HG02759 (cell line): ENCODE measurements at regions not wholly inside any gene's neighbourhood (a gene's known extent, or its start where the extent isn't known, plus 50 kb on each side); places are given as distances from the start of the nearest gene placed in this dataset.

Source experiments
- ATAC-seq: cut with Tn5 transposase; IDR thresholded peaks from one replicate; pipeline ENCODE4 v1.9.1; 2021; ENCODE audit warnings: mild to moderate bottlenecking, moderate library complexity; ENCODE audit not compliant: unreplicated experiment

- ATAC-seq, result no peak
Observed at GRCh38 chr4:117783716-117784115, 250.6 kb upstream of the NDST3 start.

- ATAC-seq, result no peak
Observed at GRCh38 chr4:117784266-117784665, 250.0 kb upstream of the NDST3 start.

GRCh38 chr4:117786566-117786965, 247.7 kb upstream of the NDST3 start:
- ATAC-seq, result no peak

GRCh38 chr4:117793845-117794480, 240.3 kb upstream of the NDST3 start:
- ATAC-seq, result no peak

- ATAC-seq, result no peak
Observed at GRCh38 chr4:117796677-117797076, 237.6 kb upstream of the NDST3 start.

GRCh38 chr4:117800636-117801035, 233.7 kb upstream of the NDST3 start:
- no peak for ATAC-seq

GRCh38 chr4:117801756-117802155, 232.5 kb upstream of the NDST3 start:
- ATAC-seq, result no peak

GRCh38 chr4:117811731-117812130, 222.6 kb upstream of the NDST3 start:
- no peak for ATAC-seq

- ATAC-seq, result no peak
Observed at GRCh38 chr4:117814277-117815246, 219.7 kb upstream of the NDST3 start.

- no peak for ATAC-seq
Observed at GRCh38 chr4:117817301-117817700, 217.0 kb upstream of the NDST3 start.

- ATAC-seq, result no peak
Observed at GRCh38 chr4:117821834-117822233, 212.5 kb upstream of the NDST3 start.

- no peak for ATAC-seq
Observed at GRCh38 chr4:117823388-117823787, 210.9 kb upstream of the NDST3 start.

GRCh38 chr4:117825600-117825999, 208.7 kb upstream of the NDST3 start:
- no peak for ATAC-seq

- ATAC-seq, result no peak
Observed at GRCh38 chr4:117831060-117831683, 203.1 kb upstream of the NDST3 start.

GRCh38 chr4:117835566-117835965, 198.7 kb upstream of the NDST3 start:
- no peak for ATAC-seq

GRCh38 chr4:117844594-117844993, 189.7 kb upstream of the NDST3 start:
- no peak for ATAC-seq

GRCh38 chr4:117845270-117845669, 189.0 kb upstream of the NDST3 start:
- ATAC-seq, result no peak

- ATAC-seq, result no peak
Observed at GRCh38 chr4:117847849-117848248, 186.4 kb upstream of the NDST3 start.

- ATAC-seq, result no peak
Observed at GRCh38 chr4:117868201-117868600, 166.1 kb upstream of the NDST3 start.

- no peak for ATAC-seq
Observed at GRCh38 chr4:117873779-117874178, 160.5 kb upstream of the NDST3 start.

- ATAC-seq, result no peak
Observed at GRCh38 chr4:117874216-117874615, 160.1 kb upstream of the NDST3 start.

GRCh38 chr4:117889978-117890377, 144.3 kb upstream of the NDST3 start:
- ATAC-seq, result no peak
